Fibroblast of mammary gland (primary cell): ENCODE measurements at regions not wholly inside any gene's neighbourhood (a gene's known extent, or its start where the extent isn't known, plus 50 kb on each side); places are given as distances from the start of the nearest gene placed in this dataset.

ENCODE experiments used
- DNase-seq: peaks from one replicate; pipeline ENCODE4 v3.0.0-alpha.2; 2010; ENCODE audit warnings: low read depth
- H3K4me3 ChIP-seq: 2 replicates; pipeline ENCODE4 v1.5.1; 2011; ENCODE audit warnings: low read depth, mild to moderate bottlenecking, low read length, moderate library complexity; ENCODE audit not compliant: control insufficient read depth
- TF ChIP-seq, protein P1 (sequence below): conservative IDR thresholded peaks from 2 replicates; pipeline ENCODE4 v1.5.1; 2011; ENCODE audit warnings: low read depth, low read length, inconsistent platforms; ENCODE audit not compliant: control insufficient read depth, insufficient read depth

DNA sequence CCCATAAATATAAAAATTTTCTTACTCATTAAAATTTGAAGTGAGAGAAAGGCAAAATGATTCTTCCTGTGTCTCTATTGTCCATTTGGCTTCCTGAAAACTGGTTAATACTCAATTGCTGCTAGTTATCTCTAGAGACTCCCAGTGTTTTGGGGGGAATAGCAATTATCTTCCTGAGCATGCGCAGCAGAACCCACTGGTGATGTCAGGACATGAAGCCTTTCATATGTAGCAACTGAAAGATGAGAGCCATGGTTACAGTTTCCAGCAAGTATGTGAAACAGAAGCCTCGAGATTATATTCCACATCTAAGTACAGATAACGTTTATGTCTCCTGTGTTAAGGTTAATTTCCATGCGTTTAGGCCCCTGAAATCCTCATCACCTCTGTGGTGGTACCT lies 254.3 kb upstream of the FIGN start:
- no peak overlapping the region for H3K4me3 ChIP-seq
- TF ChIP-seq, protein P1, sequence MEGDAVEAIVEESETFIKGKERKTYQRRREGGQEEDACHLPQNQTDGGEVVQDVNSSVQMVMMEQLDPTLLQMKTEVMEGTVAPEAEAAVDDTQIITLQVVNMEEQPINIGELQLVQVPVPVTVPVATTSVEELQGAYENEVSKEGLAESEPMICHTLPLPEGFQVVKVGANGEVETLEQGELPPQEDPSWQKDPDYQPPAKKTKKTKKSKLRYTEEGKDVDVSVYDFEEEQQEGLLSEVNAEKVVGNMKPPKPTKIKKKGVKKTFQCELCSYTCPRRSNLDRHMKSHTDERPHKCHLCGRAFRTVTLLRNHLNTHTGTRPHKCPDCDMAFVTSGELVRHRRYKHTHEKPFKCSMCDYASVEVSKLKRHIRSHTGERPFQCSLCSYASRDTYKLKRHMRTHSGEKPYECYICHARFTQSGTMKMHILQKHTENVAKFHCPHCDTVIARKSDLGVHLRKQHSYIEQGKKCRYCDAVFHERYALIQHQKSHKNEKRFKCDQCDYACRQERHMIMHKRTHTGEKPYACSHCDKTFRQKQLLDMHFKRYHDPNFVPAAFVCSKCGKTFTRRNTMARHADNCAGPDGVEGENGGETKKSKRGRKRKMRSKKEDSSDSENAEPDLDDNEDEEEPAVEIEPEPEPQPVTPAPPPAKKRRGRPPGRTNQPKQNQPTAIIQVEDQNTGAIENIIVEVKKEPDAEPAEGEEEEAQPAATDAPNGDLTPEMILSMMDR, result no peak
- no peak for DNase-seq

DNA sequence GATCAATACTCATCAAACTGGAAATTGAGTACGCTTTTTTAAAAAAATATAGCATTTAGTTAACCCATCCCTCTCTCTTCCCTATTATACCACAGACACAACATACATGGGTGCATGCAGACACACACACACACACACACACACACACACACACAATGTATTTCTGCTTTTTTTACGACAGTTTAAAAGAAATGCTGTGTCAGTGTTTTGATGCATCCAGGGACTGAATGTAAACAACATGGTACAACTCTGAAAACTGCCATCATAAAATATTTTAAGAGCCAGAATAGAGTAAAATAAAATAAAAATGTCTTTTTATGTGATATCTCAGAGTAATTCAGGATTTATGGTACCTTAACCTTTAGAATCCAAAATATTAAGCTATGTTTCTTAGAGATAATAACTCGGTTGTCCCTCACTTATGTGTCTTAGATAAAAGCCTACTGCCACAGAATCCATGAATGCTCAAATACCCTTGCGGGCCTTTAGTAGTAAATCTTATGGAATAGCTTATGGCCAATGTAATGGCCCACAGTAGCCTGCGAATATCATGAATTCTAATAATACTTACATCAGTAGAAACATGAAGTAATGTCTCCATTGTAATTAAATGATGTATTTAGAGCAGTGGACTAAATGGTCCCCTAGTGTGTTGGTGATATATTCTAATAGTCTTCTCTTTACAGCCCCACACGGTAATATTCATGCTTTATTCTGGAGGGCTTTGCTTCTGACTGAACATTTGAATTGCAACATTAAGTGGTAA lies 251.6 kb upstream of the FIGN start:
- TF ChIP-seq, protein P1, result no peak
- no peak overlapping the region for H3K4me3 ChIP-seq
- no peak for DNase-seq

DNA sequence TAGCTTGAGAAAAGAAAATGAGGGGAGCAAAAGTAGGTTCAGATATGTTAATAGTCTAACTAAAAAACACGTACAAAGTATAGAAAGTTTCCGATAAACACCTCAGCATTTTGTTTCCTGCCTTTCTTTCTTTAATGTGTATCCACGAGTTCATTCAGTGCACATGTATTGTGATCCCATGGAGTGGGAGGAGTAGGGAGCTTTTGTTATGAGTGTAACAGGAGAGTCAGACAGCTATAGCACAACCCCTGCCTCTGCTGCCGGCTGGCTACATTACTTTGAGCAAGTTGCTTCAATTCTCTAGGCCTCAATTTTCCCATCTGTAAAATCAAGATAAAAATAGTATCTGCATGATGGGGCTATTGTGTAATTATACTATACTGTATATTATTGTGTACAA lies 249.2 kb upstream of the FIGN start:
- TF ChIP-seq, protein P1, result no peak
- no peak for DNase-seq
- no peak overlapping the region for H3K4me3 ChIP-seq

DNA sequence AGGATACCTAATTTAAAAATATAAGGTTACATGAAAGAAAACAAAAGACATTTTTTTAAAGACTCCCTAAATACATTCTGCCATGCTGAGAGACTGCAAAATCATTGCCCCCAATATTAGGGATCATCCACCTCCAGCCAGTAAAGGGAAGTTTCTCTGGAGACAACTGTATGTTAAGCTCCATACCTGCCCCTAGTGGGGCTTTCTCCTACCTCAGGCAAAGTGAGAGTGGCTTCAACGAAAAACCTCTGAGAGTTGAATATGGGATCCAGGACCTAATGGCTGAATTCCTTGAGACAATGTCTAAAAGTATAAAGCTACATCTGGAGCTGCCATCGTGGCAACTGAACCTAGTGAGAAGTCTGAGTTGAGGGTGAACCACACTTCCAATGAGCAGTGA lies 248.1 kb upstream of the FIGN start:
- TF ChIP-seq, protein P1, result no peak
- DNase-seq, result no peak
- no peak overlapping the region for H3K4me3 ChIP-seq

DNA sequence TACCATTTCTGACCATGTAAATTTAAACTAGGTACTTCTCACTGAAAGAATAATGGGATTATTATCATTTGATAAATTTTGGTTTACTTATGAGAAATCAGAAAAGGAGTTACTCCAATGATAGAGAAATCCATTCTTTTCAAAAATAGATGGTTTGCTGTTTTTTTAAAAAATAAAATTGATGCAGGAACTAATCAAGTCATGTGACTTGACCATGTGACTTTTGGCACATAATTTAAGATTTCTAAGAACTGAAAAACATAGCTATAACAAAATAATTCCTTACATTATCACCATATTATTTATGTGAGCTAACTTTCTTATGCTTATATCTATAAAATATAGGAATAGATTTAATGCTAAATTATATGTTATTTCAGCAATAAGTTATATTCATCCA lies 247.1 kb upstream of the FIGN start:
- TF ChIP-seq, protein P1, result no peak
- H3K4me3 ChIP-seq, result no peak overlapping the region
- DNase-seq, result no peak

DNA sequence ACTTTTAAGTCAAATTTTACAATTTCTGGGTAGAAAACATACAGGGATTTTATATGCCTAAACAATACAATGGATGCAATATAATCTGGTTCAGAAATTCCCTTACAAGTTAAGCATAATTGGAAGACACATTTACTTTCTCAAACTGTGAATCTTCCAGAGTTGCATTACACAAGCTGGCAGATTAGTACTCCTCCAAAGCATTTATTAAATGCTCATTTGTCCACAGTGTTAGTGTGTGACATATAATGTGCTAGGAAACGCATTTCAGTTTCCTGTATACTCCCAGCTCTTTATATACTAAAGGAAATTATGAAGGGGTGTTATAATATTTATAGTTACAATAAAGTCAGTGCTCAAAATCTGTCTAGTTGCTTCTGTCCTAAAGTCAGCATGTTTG lies 239.0 kb upstream of the FIGN start:
- TF ChIP-seq, protein P1, result no peak
- H3K4me3 ChIP-seq, result no peak overlapping the region
- no peak for DNase-seq
